ENCODE measurements at regions not wholly inside any gene's neighbourhood (a gene's known extent, or its start where the extent isn't known, plus 50 kb on each side); places are given as distances from the start of the nearest gene placed in this dataset.

GRCh38 chr16:80449392-80449791, 91.4 kb upstream of the DYNLRB2 start:
- no peak for DNase-seq (ENCODE audit: low spot score)
- Histone ChIP-seq H3K36me3 (no peaks in the 10 kb centered on the region), H3K4me1 (replicated peaks) (no peaks in the 10 kb centered on the region), H3K4me3 (no peak overlapping the region), H3K27me3 (replicated peaks; ENCODE audit: insufficient read depth) (no peaks in the 10 kb centered on the region), H3K9me3 (no peaks in the 10 kb centered on the region), H3K27ac (no peak overlapping the region)
- intact Hi-C loops (cut with DNase I): no loop called here
- TF ChIP-seq POLR2AphosphoS5 (IDR thresholded peaks at IDR 0.05) (no peak), POLR2A (IDR thresholded peaks at IDR 0.05) (no peak)
- TF ChIP-seq, protein P1, sequence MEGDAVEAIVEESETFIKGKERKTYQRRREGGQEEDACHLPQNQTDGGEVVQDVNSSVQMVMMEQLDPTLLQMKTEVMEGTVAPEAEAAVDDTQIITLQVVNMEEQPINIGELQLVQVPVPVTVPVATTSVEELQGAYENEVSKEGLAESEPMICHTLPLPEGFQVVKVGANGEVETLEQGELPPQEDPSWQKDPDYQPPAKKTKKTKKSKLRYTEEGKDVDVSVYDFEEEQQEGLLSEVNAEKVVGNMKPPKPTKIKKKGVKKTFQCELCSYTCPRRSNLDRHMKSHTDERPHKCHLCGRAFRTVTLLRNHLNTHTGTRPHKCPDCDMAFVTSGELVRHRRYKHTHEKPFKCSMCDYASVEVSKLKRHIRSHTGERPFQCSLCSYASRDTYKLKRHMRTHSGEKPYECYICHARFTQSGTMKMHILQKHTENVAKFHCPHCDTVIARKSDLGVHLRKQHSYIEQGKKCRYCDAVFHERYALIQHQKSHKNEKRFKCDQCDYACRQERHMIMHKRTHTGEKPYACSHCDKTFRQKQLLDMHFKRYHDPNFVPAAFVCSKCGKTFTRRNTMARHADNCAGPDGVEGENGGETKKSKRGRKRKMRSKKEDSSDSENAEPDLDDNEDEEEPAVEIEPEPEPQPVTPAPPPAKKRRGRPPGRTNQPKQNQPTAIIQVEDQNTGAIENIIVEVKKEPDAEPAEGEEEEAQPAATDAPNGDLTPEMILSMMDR (IDR thresholded peaks at IDR 0.05): no peak
- 80% methylated on average over 8 of the region's 8 CpGs for WGBS

DNA sequence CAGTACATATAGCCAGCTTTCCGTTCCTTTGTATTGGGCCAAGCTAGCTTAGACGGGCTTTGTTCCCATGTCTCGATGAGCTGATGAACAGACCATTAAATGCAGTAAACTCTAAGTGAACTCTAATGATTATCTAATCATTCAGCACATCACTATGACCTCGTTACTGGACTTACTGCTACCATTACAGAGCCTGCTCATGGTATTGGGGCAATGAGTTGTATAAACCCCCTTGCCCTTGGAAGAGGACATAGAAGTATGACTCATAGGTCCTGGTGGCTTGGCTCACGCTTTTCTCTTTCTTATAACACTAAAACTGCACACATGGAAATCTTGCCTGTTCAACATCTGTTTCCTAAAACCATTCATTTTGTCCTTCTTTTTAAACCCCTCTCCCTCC, 93.6 kb upstream of the DYNLRB2 start:
- Histone ChIP-seq H3K27me3 (replicated peaks; ENCODE audit: insufficient read depth) (no peaks in the 10 kb centered on the region), H3K9me3 (no peaks in the 10 kb centered on the region), H3K4me3 (no peak overlapping the region), H3K27ac (no peak overlapping the region), H3K36me3 (no peaks in the 10 kb centered on the region), H3K4me1 (replicated peaks) (no peaks in the 10 kb centered on the region)
- WGBS: 60% methylated on average over 5 of the region's 5 CpGs
- no peak for DNase-seq (ENCODE audit: low spot score)
- intact Hi-C loops (cut with DNase I): no loop called here
- TF ChIP-seq, protein P1 (IDR thresholded peaks at IDR 0.05): no peak
- no peak for TF ChIP-seq POLR2A (IDR thresholded peaks at IDR 0.05)

DNA sequence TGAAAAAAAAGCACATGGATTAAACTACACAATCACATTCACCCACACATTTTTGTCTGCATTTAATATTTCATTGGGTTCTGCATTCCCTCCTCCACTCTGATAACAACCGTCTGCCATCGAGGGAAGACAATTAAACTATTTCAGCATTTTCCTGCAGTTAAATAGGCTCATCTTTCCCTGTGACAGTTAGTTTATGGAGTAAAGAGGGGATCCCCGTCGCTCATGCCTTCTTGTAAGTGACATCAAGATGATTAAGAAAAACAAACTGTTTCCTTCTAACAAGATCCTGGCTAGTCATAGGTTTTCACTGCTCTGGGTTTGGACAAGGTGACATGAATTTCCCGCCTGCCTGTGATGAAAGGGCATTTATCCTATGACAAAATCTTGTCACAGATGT, 98.0 kb upstream of the DYNLRB2 start:
- Histone ChIP-seq H3K9me3 (no peaks in the 10 kb centered on the region), H3K4me1 (replicated peaks) (no peaks in the 10 kb centered on the region), H3K36me3 (no peaks in the 10 kb centered on the region), H3K4me3 (no peak overlapping the region), H3K27ac (no peak overlapping the region), H3K27me3 (replicated peaks; ENCODE audit: insufficient read depth) (no peaks in the 10 kb centered on the region)
- TF ChIP-seq POLR2A (IDR thresholded peaks at IDR 0.05) (no peak), POLR2AphosphoS5 (IDR thresholded peaks at IDR 0.05) (no peak)
- TF ChIP-seq, protein P1 (IDR thresholded peaks at IDR 0.05): no peak
- no peak for DNase-seq (ENCODE audit: low spot score)
- intact Hi-C loops (cut with DNase I): no loop called here
- WGBS: 38% methylated on average over 5 of the region's 5 CpGs

DNA sequence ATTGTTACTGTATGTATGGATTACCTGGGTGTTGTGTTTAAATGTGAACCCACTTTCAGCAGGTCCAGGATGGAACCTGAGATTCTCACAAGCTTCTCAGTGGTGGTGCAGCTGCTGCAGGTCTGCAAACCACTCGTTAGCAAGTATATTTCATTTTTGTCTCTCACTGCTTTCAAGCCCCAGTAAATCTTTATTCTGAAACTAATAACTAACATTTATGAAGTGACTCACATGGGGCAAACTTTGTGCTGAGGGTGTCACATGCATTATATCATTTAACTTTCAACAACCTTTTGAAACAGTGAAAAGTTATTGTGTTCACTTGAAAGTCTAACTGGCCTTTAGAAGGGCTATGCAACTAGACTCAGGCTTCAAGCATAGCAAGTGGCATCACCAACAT, 98.9 kb upstream of the DYNLRB2 start:
- 42% methylated on average over 1 of the region's 1 CpG for WGBS
- H3K27ac ChIP-seq: no peak overlapping the region
- H3K4me1 ChIP-seq (replicated peaks): no peaks in the 10 kb centered on the region
- DNase-seq (ENCODE audit: low spot score): no peak
- H3K27me3 ChIP-seq (replicated peaks; ENCODE audit: insufficient read depth): no peaks in the 10 kb centered on the region
- H3K9me3 ChIP-seq: no peaks in the 10 kb centered on the region
- intact Hi-C loops (cut with DNase I): no loop called here
- H3K4me3 ChIP-seq: no peak overlapping the region
- TF ChIP-seq POLR2A (IDR thresholded peaks at IDR 0.05) (no peak), POLR2AphosphoS5 (IDR thresholded peaks at IDR 0.05) (no peak)
- TF ChIP-seq, protein P1 (IDR thresholded peaks at IDR 0.05): no peak
- no peaks in the 10 kb centered on the region for H3K36me3 ChIP-seq

DNA sequence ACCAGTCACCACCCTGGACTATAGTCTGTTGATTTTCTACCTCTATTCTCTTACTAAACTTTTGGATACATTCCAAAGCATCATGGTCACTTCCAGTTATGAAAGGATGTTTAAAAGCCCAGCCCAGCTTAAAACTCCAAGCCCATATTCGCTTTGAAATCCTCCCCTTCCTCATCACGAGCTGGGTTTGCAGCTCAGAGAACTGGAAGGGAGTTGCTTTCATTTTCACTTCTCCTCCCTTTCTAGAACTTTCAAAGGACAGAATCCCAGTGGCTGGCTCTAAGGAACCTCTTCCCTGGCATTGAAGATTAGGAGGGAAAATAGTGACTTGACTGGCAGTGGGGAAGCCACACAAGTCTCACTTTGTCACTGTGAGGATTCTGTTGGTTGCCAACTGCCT, 100.1 kb upstream of the DYNLRB2 start:
- Histone ChIP-seq H3K4me1 (replicated peaks) (no peaks in the 10 kb centered on the region), H3K4me3 (no peak overlapping the region), H3K9me3 (no peaks in the 10 kb centered on the region), H3K36me3 (no peaks in the 10 kb centered on the region), H3K27ac (no peak overlapping the region), H3K27me3 (replicated peaks; ENCODE audit: insufficient read depth) (no peaks in the 10 kb centered on the region)
- WGBS: 57% methylated on average over 2 of the region's 2 CpGs
- DNase-seq (ENCODE audit: low spot score): no peak
- TF ChIP-seq POLR2A (IDR thresholded peaks at IDR 0.05) (no peak), POLR2AphosphoS5 (IDR thresholded peaks at IDR 0.05) (no peak)
- TF ChIP-seq, protein P1 (IDR thresholded peaks at IDR 0.05): no peak
- intact Hi-C loops (cut with DNase I): no loop called here
